Prostate gland (tissue), 2 donors: ENCODE measurements at regions not wholly inside any gene's neighbourhood (a gene's known extent, or its start where the extent isn't known, plus 50 kb on each side); places are given as distances from the start of the nearest gene placed in this dataset.

Source experiments
- DNase-seq: peaks from one replicate; pipeline ENCODE4 v3.0.0-alpha.2; 2019; ENCODE audit warnings: low spot score
- H3K27ac ChIP-seq, 2 donors: fragments of 200-600 bp; sonication (generic); 2 replicates each; pipeline ENCODE4 v1.5.1; 2017 to 2019
- H3K27me3 ChIP-seq: fragments of 200-600 bp; sonication (generic); replicated peaks from 2 replicates; pipeline ENCODE4 v1.5.1; 2019; ENCODE audit not compliant: insufficient read depth
- H3K36me3 ChIP-seq, 2 donors: fragments of 200-600 bp; sonication (generic); 1 replicate in 1 of 2; 2 replicates in 1 of 2; pipeline versions ENCODE4 v1.5.1 to v1.8.1; 2017 to 2019
- H3K4me1 ChIP-seq: fragments of 200-600 bp; sonication (generic); replicated peaks from 2 replicates; pipeline ENCODE4 v1.5.1; 2019
- H3K4me3 ChIP-seq, 2 donors: fragments of 200-600 bp; sonication (generic); 2 replicates each; pipeline ENCODE4 v1.5.1; 2017 to 2019
- H3K9me3 ChIP-seq: fragments of 200-600 bp; sonication (generic); 2 replicates; pipeline ENCODE4 v1.5.1; 2017
- CTCF ChIP-seq, 4 experiments: fragments of 200-600 bp in 2 of 4; fragments of 450-650 bp in 2 of 4; sonication (generic) in 2 of 4; IDR thresholded peaks; 1 replicate in 3 of 4; 2 replicates in 1 of 4; pipeline ENCODE4 v1.5.1; 2016 to 2019; ENCODE audit warnings: antibody characterized with exemption in 4 of 4, mild to moderate bottlenecking in 2 of 4, moderate library complexity in 2 of 4
- POLR2A ChIP-seq: fragments of 450-650 bp; IDR thresholded peaks from one replicate; pipeline ENCODE4 v1.6.1; 2016; ENCODE audit warnings: antibody characterized with exemption, mild to moderate bottlenecking
- POLR2AphosphoS5 ChIP-seq: sonication (generic); formaldehyde crosslinking; IDR thresholded peaks from one replicate; pipeline ENCODE4 v1.6.1; 2017; ENCODE audit warnings: antibody characterized with exemption
- WGBS: methylation state at CpG from one replicate; pipeline ENCODE4 v1.1.5; 2018; 5-methylcytosine and 5-hydroxymethylcytosine counted together
- intact Hi-C: fragments of 100-400 bp; cut with DNase I; formaldehyde crosslinking; loops from one replicate; pipeline ENCODE4 v1.14.2; 2022

GRCh38 chr21:35824136-35824535 is 236.2 kb downstream of the SETD4 start:
- WGBS = 96% methylated on average over 3 of the region's 3 CpGs
- Histone ChIP-seq H3K27me3 (no peaks in the 10 kb centered on the region), H3K9me3 (no peaks in the 10 kb centered on the region), H3K36me3 (no peaks in the 10 kb centered on the region), H3K4me1 (no peaks in the 10 kb centered on the region), H3K4me3 (no peak overlapping the region), H3K27ac (no peak overlapping the region)
- no peak for DNase-seq
- TF ChIP-seq POLR2A (no peak), POLR2AphosphoS5 (no peak), CTCF (IDR thresholded peaks at IDR 0.05) (no peak)
- intact Hi-C loops = no loop called here

- intact Hi-C loops = no loop called here
- no peak for TF ChIP-seq CTCF (IDR thresholded peaks at IDR 0.05)
- TF ChIP-seq POLR2AphosphoS5 = no peak
- no peak for TF ChIP-seq POLR2A
- DNase-seq = no peak
- WGBS = 89% methylated on average over 12 of the region's 12 CpGs
- no peaks in the 10 kb centered on the region for H3K36me3 ChIP-seq
- H3K9me3 ChIP-seq = no peaks in the 10 kb centered on the region
- H3K27me3 ChIP-seq = no peaks in the 10 kb centered on the region
- H3K4me3 ChIP-seq = no peak overlapping the region
- no peak overlapping the region for H3K27ac ChIP-seq
- H3K4me1 ChIP-seq = no peaks in the 10 kb centered on the region
Measured at GRCh38 chr21:35819134-35819533, 241.2 kb downstream of the SETD4 start.

GRCh38 chr21:35818597-35818996 is 241.7 kb downstream of the SETD4 start:
- Histone ChIP-seq H3K27ac (no peak overlapping the region), H3K9me3 (no peaks in the 10 kb centered on the region), H3K27me3 (no peaks in the 10 kb centered on the region), H3K4me3 (no peak overlapping the region), H3K36me3 (no peaks in the 10 kb centered on the region), H3K4me1 (no peaks in the 10 kb centered on the region)
- no peak for DNase-seq
- 90% methylated on average over 8 of the region's 8 CpGs for WGBS
- no peak for TF ChIP-seq POLR2A
- no peak for TF ChIP-seq CTCF (IDR thresholded peaks at IDR 0.05)
- intact Hi-C loops = no loop called here

GRCh38 chr21:35814858-35815619 is 245.3 kb downstream of the SETD4 start:
- Histone ChIP-seq H3K36me3 (no peaks in the 10 kb centered on the region), H3K4me3 (no peak overlapping the region), H3K9me3 (no peaks in the 10 kb centered on the region), H3K4me1 (no peaks in the 10 kb centered on the region), H3K27me3 (no peaks in the 10 kb centered on the region), H3K27ac (no peak overlapping the region)
- WGBS = 63% methylated on average over 5 of the region's 5 CpGs
- TF ChIP-seq CTCF (IDR thresholded peaks at IDR 0.05) = no peak
- no peak for TF ChIP-seq POLR2AphosphoS5
- no peak for TF ChIP-seq POLR2A
- DNase-seq = no peak
- intact Hi-C loops = no loop called here

GRCh38 chr21:35812679-35813078 is 247.6 kb downstream of the SETD4 start:
- WGBS = 90% methylated on average over 9 of the region's 9 CpGs
- no peak overlapping the region for H3K27ac ChIP-seq
- H3K4me3 ChIP-seq = no peak overlapping the region
- H3K9me3 ChIP-seq = no peaks in the 10 kb centered on the region
- no peaks in the 10 kb centered on the region for H3K27me3 ChIP-seq
- TF ChIP-seq CTCF (IDR thresholded peaks at IDR 0.05) = no peak
- intact Hi-C loops = no loop called here
- no peaks in the 10 kb centered on the region for H3K36me3 ChIP-seq
- no peaks in the 10 kb centered on the region for H3K4me1 ChIP-seq
- DNase-seq = no peak
